ENCODE measurements at regions not wholly inside any gene's neighbourhood (a gene's known extent, or its start where the extent isn't known, plus 50 kb on each side); places are given as distances from the start of the nearest gene placed in this dataset.

DNA sequence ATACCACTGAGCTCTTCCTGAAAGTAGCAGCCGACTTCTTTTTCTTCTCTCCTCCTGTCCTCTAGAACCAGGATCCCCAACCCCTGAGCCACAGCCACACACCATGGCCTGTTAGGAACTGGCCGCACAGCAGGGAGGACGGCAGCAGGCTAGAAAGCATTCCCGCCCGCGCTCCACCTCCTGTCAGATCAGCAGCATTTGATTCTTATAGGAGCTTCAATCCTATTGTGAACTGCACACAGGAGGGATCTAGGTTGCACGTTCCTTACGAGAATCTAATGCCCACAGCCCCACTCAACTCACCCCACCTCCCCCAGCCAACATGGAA lies 179.1 kb upstream of the SH3BP4 start:
- TF ChIP-seq, protein P1, sequence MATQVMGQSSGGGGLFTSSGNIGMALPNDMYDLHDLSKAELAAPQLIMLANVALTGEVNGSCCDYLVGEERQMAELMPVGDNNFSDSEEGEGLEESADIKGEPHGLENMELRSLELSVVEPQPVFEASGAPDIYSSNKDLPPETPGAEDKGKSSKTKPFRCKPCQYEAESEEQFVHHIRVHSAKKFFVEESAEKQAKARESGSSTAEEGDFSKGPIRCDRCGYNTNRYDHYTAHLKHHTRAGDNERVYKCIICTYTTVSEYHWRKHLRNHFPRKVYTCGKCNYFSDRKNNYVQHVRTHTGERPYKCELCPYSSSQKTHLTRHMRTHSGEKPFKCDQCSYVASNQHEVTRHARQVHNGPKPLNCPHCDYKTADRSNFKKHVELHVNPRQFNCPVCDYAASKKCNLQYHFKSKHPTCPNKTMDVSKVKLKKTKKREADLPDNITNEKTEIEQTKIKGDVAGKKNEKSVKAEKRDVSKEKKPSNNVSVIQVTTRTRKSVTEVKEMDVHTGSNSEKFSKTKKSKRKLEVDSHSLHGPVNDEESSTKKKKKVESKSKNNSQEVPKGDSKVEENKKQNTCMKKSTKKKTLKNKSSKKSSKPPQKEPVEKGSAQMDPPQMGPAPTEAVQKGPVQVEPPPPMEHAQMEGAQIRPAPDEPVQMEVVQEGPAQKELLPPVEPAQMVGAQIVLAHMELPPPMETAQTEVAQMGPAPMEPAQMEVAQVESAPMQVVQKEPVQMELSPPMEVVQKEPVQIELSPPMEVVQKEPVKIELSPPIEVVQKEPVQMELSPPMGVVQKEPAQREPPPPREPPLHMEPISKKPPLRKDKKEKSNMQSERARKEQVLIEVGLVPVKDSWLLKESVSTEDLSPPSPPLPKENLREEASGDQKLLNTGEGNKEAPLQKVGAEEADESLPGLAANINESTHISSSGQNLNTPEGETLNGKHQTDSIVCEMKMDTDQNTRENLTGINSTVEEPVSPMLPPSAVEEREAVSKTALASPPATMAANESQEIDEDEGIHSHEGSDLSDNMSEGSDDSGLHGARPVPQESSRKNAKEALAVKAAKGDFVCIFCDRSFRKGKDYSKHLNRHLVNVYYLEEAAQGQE (IDR thresholded peaks at IDR 0.05; ENCODE audit: low read depth, low read length): no peak
- no peak for TF ChIP-seq ATF7 (IDR thresholded peaks at IDR 0.05; ENCODE audit: low read depth)
